ENCODE measurements at regions not wholly inside any gene's neighbourhood (a gene's known extent, or its start where the extent isn't known, plus 50 kb on each side); places are given as distances from the start of the nearest gene placed in this dataset.

GRCh38 chr2:150007815-150008430 lies 420.3 kb upstream of the MMADHC start:
- CTCF ChIA-PET, result no interaction called here
- H3K27ac ChIP-seq (ENCODE audit: low read depth in 2 of 2, low read length in 1 of 2), result no peak overlapping the region
- no peaks in the 10 kb centered on the region for H4K20me1 ChIP-seq (ENCODE audit: insufficient read depth)
- H3K4me1 ChIP-seq (ENCODE audit: control insufficient read depth in 1 of 2, insufficient read depth in 2 of 2, low read depth in 1 of 2, low read length in 1 of 2), result no peaks in the 10 kb centered on the region; a peak in 2 of 4 replicates
- 83% methylated on average over 1 of the region's 1 CpG for WGBS (ENCODE audit: low lambda C conversion rate)
- no peak for TF ChIP-seq ZBTB33 (IDR thresholded peaks at IDR 0.05; ENCODE audit: borderline replicate concordance, low read depth)
- no peak for TF ChIP-seq CHD2 (IDR thresholded peaks at IDR 0.05; ENCODE audit: low read length, partially characterized antibody)
- no peak for TF ChIP-seq FOXJ3 (CRISPR knock-in tag; IDR thresholded peaks at IDR 0.05)
- no peak for TF ChIP-seq EZH2phosphoT487 (IDR thresholded peaks at IDR 0.05; ENCODE audit: borderline replicate concordance, low read depth)
- TF ChIP-seq PBX3 (IDR thresholded peaks at IDR 0.05), result no peak
- no peak for TF ChIP-seq POLR2AphosphoS5 (IDR thresholded peaks at IDR 0.05; ENCODE audit: low read depth, low read length)
- TF ChIP-seq TCF12 (IDR thresholded peaks at IDR 0.05), result no peak
- TF ChIP-seq USF1 (IDR thresholded peaks at IDR 0.05; ENCODE audit: borderline replicate concordance, low read depth), result no peak
- TF ChIP-seq YY1 (IDR thresholded peaks at IDR 0.05; ENCODE audit: low read depth), result no peak
- TF ChIP-seq SIN3A (IDR thresholded peaks at IDR 0.05; ENCODE audit: borderline replicate concordance, low read depth, low read length), result no peak
- no peak for TF ChIP-seq TAF1 (IDR thresholded peaks at IDR 0.05; ENCODE audit: borderline replicate concordance, low read depth, low read length)
- no peak for TF ChIP-seq SMC3 (IDR thresholded peaks at IDR 0.05; ENCODE audit: low read depth, low read length)
- no peak for TF ChIP-seq ELF1 (IDR thresholded peaks at IDR 0.05)
- no peaks in the 10 kb centered on the region for H3K9me2 ChIP-seq
- no peaks in the 10 kb centered on the region for H3K36me3 ChIP-seq (replicated peaks in 1 of 2; ENCODE audit: control insufficient read depth in 1 of 2, insufficient read depth in 2 of 2, low read length in 1 of 2)
- POLR2A ChIA-PET, result no interaction called here
- H3K9ac ChIP-seq, result no peak overlapping the region
- H3K4me2 ChIP-seq, result no peak overlapping the region
- H3F3A ChIP-seq (replicated peaks; ENCODE audit: insufficient read depth), result no peaks in the 10 kb centered on the region
- DNase-seq, result no peak
- no peak overlapping the region for H3K4me3 ChIP-seq (ENCODE audit: low read depth in 2 of 2, low read length in 1 of 2)
- no peaks in the 10 kb centered on the region for H3K79me2 ChIP-seq (ENCODE audit: insufficient read depth)
- no peaks in the 10 kb centered on the region for H3K27me3 ChIP-seq (ENCODE audit: insufficient read depth)
- H2AFZ ChIP-seq (ENCODE audit: low read depth), result no peak overlapping the region
- H3K9me3 ChIP-seq, result no peaks in the 10 kb centered on the region

GRCh38 chr2:150006591-150006990 lies 419.0 kb upstream of the MMADHC start:
- Histone ChIP-seq H3F3A (replicated peaks; ENCODE audit: insufficient read depth) (no peaks in the 10 kb centered on the region), H3K9ac (no peak overlapping the region), H3K4me1 (ENCODE audit: control insufficient read depth in 1 of 2, insufficient read depth in 2 of 2, low read depth in 1 of 2, low read length in 1 of 2) (no peaks in the 10 kb centered on the region; a peak in 2 of 4 replicates), H3K4me2 (no peak overlapping the region), H3K79me2 (ENCODE audit: insufficient read depth) (no peaks in the 10 kb centered on the region), H4K20me1 (ENCODE audit: insufficient read depth) (no peaks in the 10 kb centered on the region), H3K4me3 (ENCODE audit: low read depth in 2 of 2, low read length in 1 of 2) (no peak overlapping the region), H3K27me3 (ENCODE audit: insufficient read depth) (no peaks in the 10 kb centered on the region), H2AFZ (ENCODE audit: low read depth) (no peak overlapping the region), H3K9me3 (no peaks in the 10 kb centered on the region), H3K9me2 (no peaks in the 10 kb centered on the region), H3K36me3 (replicated peaks in 1 of 2; ENCODE audit: control insufficient read depth in 1 of 2, insufficient read depth in 2 of 2, low read length in 1 of 2) (no peaks in the 10 kb centered on the region), H3K27ac (ENCODE audit: low read depth in 2 of 2, low read length in 1 of 2) (no peak overlapping the region)
- POLR2A ChIA-PET, result no interaction called here
- CTCF ChIA-PET, result no interaction called here
- DNase-seq, result no peak
- WGBS (ENCODE audit: low lambda C conversion rate), result 98% methylated on average over 4 of the region's 4 CpGs
- TF ChIP-seq ZBTB33 (IDR thresholded peaks at IDR 0.05; ENCODE audit: borderline replicate concordance, low read depth), result no peak
- no peak for TF ChIP-seq NRF1 (IDR thresholded peaks at IDR 0.05; ENCODE audit: low read depth, low read length)
- TF ChIP-seq CHD2 (IDR thresholded peaks at IDR 0.05; ENCODE audit: low read length, partially characterized antibody), result no peak
- no peak for TF ChIP-seq FOXM1 (IDR thresholded peaks at IDR 0.05; ENCODE audit: low read depth)
- TF ChIP-seq USF2 (IDR thresholded peaks at IDR 0.05; ENCODE audit: borderline replicate concordance, low read depth, low read length), result no peak
- TF ChIP-seq, protein P1, sequence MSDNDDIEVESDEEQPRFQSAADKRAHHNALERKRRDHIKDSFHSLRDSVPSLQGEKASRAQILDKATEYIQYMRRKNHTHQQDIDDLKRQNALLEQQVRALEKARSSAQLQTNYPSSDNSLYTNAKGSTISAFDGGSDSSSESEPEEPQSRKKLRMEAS (IDR thresholded peaks at IDR 0.05; ENCODE audit: low read depth), result no peak
- no peak for TF ChIP-seq RXRA (IDR thresholded peaks at IDR 0.05; ENCODE audit: borderline replicate concordance, low read depth)
- TF ChIP-seq FOSL2 (IDR thresholded peaks at IDR 0.05; ENCODE audit: borderline replicate concordance, low read depth), result no peak
- no peak for TF ChIP-seq EZH2phosphoT487 (IDR thresholded peaks at IDR 0.05; ENCODE audit: borderline replicate concordance, low read depth)
